ENCODE measurements at regions not wholly inside any gene's neighbourhood (a gene's known extent, or its start where the extent isn't known, plus 50 kb on each side); places are given as distances from the start of the nearest gene placed in this dataset.

- no peak for TF ChIP-seq CTCF (IDR thresholded peaks at IDR 0.05)
- H3K27me3 Mint-ChIP-seq (ENCODE audit: insufficient read depth), result peaks cover 8% of the 10 kb centered on the region; the same call in 1 of the 2 replicates
- H3K9me3 Mint-ChIP-seq, result no peaks in the 10 kb centered on the region
- peaks cover 13% of the 10 kb centered on the region for H3K4me1 Mint-ChIP-seq (ENCODE audit: low read depth)
- no peak overlapping the region for H3K4me3 Mint-ChIP-seq
- no peak overlapping the region for H3K27ac Mint-ChIP-seq
- no peaks in the 10 kb centered on the region for H3K36me3 Mint-ChIP-seq (ENCODE audit: low read depth)
- no peak for DNase-seq
Measured at GRCh38 chr5:74280306-74280705, 360.2 kb downstream of the ENC1 start.

- Mint-ChIP-seq H3K4me1 (ENCODE audit: low read depth) (peaks cover 24% of the 10 kb centered on the region), H3K27ac (no peak overlapping the region), H3K9me3 (no peaks in the 10 kb centered on the region), H3K27me3 (ENCODE audit: insufficient read depth) (peaks cover 8% of the 10 kb centered on the region; the same call in 1 of the 2 replicates), H3K4me3 (no peak overlapping the region), H3K36me3 (ENCODE audit: low read depth) (no peaks in the 10 kb centered on the region)
- no peak for TF ChIP-seq CTCF (IDR thresholded peaks at IDR 0.05)
- DNase-seq, result no peak
Measured at GRCh38 chr5:74279244-74279643, 361.3 kb downstream of the ENC1 start.

GRCh38 chr5:74277418-74277817 lies 363.1 kb downstream of the ENC1 start:
- H3K27me3 Mint-ChIP-seq (ENCODE audit: insufficient read depth), result peaks cover 6% of the 10 kb centered on the region; the same call in 1 of the 2 replicates
- H3K9me3 Mint-ChIP-seq, result no peaks in the 10 kb centered on the region
- DNase-seq, result no peak
- peaks cover 39% of the 10 kb centered on the region for H3K4me1 Mint-ChIP-seq (ENCODE audit: low read depth)
- H3K4me3 Mint-ChIP-seq, result no peak overlapping the region
- H3K27ac Mint-ChIP-seq, result no peak overlapping the region
- no peaks in the 10 kb centered on the region for H3K36me3 Mint-ChIP-seq (ENCODE audit: low read depth)
- TF ChIP-seq CTCF (IDR thresholded peaks at IDR 0.05), result no peak

GRCh38 chr5:74275171-74275992 lies 365.1 kb downstream of the ENC1 start:
- Mint-ChIP-seq H3K27ac (peak overlapping the region; percentile 1), H3K27me3 (ENCODE audit: insufficient read depth) (peaks cover 3% of the 10 kb centered on the region; the same call in 1 of the 2 replicates), H3K4me3 (no peak overlapping the region; the same call in 1 of the 2 replicates), H3K4me1 (ENCODE audit: low read depth) (peaks cover 50% of the 10 kb centered on the region), H3K36me3 (ENCODE audit: low read depth) (no peaks in the 10 kb centered on the region), H3K9me3 (no peaks in the 10 kb centered on the region)
- DNase-seq, result peak; percentile 81
- TF ChIP-seq CTCF (IDR thresholded peaks at IDR 0.05), result peak; percentile 17

GRCh38 chr5:74274326-74274725 lies 366.2 kb downstream of the ENC1 start:
- no peak for DNase-seq
- Mint-ChIP-seq H3K4me3 (no peak overlapping the region), H3K27me3 (ENCODE audit: insufficient read depth) (no peaks in the 10 kb centered on the region), H3K9me3 (no peaks in the 10 kb centered on the region), H3K4me1 (ENCODE audit: low read depth) (peaks cover 52% of the 10 kb centered on the region), H3K36me3 (ENCODE audit: low read depth) (no peaks in the 10 kb centered on the region), H3K27ac (no peak overlapping the region)
- no peak for TF ChIP-seq CTCF (IDR thresholded peaks at IDR 0.05)
